Mucosa of rectum (tissue), 2 donors: ENCODE measurements at regions not wholly inside any gene's neighbourhood (a gene's known extent, or its start where the extent isn't known, plus 50 kb on each side); places are given as distances from the start of the nearest gene placed in this dataset.
"Not testable (repeated sequence)": the region's sequence is repeated elsewhere in the genome, so short reads cannot be mapped to it uniquely, and the experiment has no call there.

Experiments used
- H3K27ac ChIP-seq, 2 donors: one replicate each; pipeline ENCODE4 v1.7.0; 2013; ENCODE audit warnings: inconsistent platforms in 2 of 2, low read depth in 2 of 2, low read length in 2 of 2
- H3K27me3 ChIP-seq, 2 donors: one replicate each; pipeline ENCODE4 v1.7.0; 2013; ENCODE audit warnings: low read length in 2 of 2; ENCODE audit not compliant: control insufficient read depth in 2 of 2, insufficient read depth in 2 of 2
- H3K36me3 ChIP-seq, 2 donors: one replicate each; pipeline ENCODE4 v1.7.0; 2013; ENCODE audit warnings: low read length in 2 of 2; ENCODE audit not compliant: control insufficient read depth in 2 of 2, insufficient read depth in 2 of 2
- H3K4me1 ChIP-seq, 2 donors: one replicate each; pipeline ENCODE4 v1.7.0; 2013; ENCODE audit warnings: low read length in 2 of 2, mild to moderate bottlenecking in 1 of 2; ENCODE audit not compliant: control insufficient read depth in 2 of 2, insufficient read depth in 2 of 2
- H3K4me3 ChIP-seq, 2 donors: one replicate each; pipeline ENCODE4 v1.7.0; 2013; ENCODE audit warnings: low read length in 2 of 2
- H3K9ac ChIP-seq, 2 donors: one replicate each; pipeline ENCODE4 v1.7.0; 2013; ENCODE audit warnings: low read length in 2 of 2, low read depth in 1 of 2, mild to moderate bottlenecking in 1 of 2
- H3K9me3 ChIP-seq, 2 donors: one replicate each; pipeline ENCODE4 v1.7.0; 2013; ENCODE audit warnings: low read length in 2 of 2; ENCODE audit not compliant: control insufficient read depth in 2 of 2
- donor health status: healthy.
- donor health status: Normal muscosa, but diverticular disease.

DNA sequence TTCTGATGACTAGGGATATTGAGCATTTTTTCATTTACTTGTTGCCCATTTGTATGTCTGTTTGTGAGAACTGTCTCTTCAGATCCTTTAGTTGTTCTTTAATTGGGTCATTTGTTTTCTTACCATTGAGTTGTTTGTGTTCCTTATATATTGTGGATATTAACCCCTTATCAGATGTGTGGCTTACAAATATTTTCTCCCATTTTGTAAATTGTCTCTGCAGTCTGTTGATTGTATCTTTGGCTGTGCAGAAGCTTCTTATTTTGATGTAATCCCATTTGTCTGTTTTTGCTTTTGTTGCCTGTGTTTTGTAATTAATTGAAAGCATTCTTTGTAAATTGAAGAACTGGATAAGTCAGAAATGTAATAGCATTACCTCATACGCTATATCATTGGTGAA lies 459.1 kb upstream of the FOXG1 start:
- Histone ChIP-seq H3K27me3 (no peaks in the 10 kb centered on the region), H3K27ac (no peak overlapping the region), H3K4me3 (no peak overlapping the region), H3K4me1 (no peaks in the 10 kb centered on the region), H3K9ac (no peak overlapping the region), H3K9me3 (no peaks in the 10 kb centered on the region), H3K36me3 (no peaks in the 10 kb centered on the region)

DNA sequence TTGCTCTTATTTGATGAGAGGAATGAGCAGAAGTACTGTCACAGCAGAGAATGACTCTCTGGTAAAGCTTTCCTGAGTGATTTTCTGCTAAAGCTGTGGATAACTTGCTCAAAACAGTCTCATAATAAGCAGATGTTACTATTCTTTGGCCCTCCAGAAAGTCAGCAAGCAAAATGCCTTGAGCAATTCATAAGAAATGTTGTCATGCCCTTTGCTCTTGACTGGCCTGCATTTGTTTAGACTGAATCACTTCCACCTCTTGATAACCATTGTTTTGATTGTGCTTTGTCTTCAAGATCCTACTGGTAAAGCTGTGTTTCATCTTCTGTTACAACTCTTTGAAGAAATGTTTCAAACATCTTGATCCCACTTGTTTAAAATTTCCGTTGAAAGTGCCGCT lies 457.9 kb upstream of the FOXG1 start:
- no peak overlapping the region for H3K27ac ChIP-seq
- no peaks in the 10 kb centered on the region for H3K9me3 ChIP-seq

DNA sequence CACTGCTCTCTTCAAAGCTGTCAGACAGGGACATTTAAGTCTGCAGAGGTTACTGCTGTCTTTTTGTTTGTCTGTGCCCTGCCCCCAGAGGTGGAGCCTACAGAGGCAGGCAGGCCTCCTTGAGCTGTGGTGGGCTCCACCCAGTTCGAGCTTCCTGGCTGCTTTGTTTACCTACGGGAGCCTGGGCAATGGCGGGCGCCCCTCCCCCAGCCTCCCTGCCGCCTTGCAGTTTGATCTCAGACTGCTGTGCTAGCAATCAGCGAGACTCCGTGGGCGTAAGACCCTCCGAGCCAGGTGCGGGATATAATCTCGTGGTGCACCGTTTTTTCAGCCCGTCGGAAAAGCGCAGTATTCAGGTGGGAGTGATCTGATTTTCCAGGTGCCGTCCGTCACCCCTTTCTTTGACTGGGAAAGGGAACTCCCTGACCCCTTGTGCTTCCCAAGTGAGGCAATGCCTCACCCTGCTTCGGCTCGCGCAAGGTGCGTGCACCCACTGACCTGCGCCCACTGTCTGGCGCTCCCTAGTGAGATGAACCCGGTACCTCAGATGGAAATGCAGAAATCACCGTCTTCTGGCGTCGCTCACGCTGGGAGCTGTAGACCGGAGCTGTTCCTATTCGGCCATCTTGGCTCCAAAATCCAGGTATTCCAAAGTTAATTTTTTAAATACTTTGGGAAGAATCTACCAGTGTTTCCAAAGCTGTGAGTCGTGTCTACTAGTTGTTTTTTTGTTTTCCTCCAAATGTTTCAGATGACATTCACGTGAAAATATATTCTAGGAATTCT lies 448.5 kb upstream of the FOXG1 start:
- H3K27ac ChIP-seq, H3K4me1 ChIP-seq, H3K9ac ChIP-seq, H3K4me3 ChIP-seq, H3K27me3 ChIP-seq, H3K36me3 ChIP-seq, H3K9me3 ChIP-seq: not testable (repeated sequence)

More for the DNA sequence above, 457.9 kb upstream of the FOXG1 start:
- H3K4me1 ChIP-seq: no peaks in the 10 kb centered on the region
- H3K36me3 ChIP-seq: no peaks in the 10 kb centered on the region
- H3K9ac ChIP-seq: no peak overlapping the region
- H3K27me3 ChIP-seq: no peaks in the 10 kb centered on the region
- no peak overlapping the region for H3K4me3 ChIP-seq

DNA sequence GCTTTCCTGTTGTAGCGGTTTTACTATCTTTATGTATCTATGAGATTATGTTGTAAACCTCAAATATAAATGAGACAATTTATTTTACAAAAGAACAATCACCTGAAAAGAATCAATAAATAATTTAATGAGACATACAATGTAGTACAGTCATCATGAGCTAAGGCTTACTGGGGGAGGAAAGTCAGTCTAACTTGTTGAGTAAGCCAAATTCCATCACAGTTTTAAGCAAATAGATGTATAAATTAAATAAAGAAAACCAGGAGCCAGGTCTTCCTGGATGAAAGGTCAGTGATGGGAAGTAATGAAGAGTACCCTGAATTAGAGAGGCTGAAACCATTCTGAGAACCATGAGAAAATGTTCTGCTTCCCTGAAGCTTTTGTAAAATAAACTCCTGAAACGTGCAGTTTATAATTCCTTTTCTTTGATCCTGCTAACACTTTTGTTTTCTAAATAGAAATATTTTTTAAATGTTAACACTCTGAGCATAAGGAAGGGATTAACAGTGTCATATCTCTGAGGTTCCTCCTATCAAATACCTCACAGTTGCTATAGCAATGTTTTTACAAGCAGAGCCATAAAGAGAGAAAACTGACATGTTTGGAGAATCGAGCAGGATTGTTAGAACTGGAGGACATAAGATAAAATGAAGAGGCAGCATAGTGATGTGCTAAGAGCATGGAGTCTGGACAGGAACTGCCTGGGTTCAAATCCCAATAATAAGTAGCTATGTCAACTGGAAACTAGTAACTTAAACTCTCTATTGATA lies 444.9 kb upstream of the FOXG1 start:
- Histone ChIP-seq H3K9me3 (no peaks in the 10 kb centered on the region), H3K36me3 (no peaks in the 10 kb centered on the region), H3K4me3 (no peak overlapping the region), H3K27me3 (no peaks in the 10 kb centered on the region), H3K4me1 (no peaks in the 10 kb centered on the region), H3K9ac (no peak overlapping the region), H3K27ac (no peak overlapping the region)

DNA sequence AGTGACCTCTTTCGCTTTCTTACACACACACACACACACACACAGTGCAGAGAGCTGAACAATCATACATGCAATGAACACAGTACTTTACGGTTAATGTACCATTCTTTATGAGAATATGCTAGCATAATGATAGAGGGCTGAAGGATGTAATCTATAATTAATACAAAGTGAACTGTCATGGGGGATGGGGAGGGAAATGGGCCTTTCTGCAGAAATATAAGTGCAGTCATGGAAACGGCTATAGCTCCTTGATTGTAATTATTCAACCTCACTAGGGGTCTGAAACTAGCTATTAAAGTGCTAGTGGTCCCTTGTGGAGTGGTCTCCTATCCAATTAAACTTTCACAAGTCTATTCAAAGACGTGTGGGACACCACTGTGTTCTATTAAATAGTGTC lies 443.2 kb upstream of the FOXG1 start:
- no peaks in the 10 kb centered on the region for H3K36me3 ChIP-seq
- H3K27ac ChIP-seq: no peak overlapping the region

DNA sequence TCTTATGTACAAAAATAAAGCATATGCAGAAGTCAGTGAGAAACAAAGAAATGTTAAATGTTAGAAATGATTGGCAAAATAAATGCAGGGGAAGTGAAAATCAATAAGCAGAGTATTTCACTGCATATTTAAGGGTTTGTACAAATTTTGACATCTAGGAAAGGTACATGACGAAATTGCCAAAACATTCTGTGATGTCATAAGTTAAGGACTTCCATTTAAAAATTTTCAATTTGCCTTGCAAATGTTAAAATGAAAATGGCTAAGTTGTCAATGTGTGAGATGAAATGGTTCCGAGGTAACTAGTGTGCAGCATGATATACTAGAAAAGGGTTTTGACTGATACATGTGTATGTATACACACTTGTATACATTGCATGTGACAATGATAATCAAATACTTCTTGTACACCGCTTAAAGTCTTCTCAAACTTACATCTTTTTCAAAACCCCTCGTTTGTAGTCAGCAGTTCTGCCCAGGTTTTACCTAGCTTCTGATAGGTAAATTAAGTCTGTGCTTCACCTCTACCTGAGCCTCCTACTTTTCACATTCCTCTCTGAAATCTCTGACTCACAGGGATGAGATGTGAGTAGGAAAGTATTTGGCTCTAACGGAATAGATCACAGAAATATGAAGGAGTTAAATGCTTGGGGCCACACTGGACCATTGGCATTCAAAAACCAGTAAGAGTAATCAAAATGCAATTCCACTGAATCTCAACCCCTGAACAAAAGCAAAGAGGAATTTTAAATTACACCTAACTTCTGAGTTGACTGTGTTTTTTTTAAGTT lies 442.4 kb upstream of the FOXG1 start:
- no peaks in the 10 kb centered on the region for H3K9me3 ChIP-seq
- no peak overlapping the region for H3K4me3 ChIP-seq
- no peak overlapping the region for H3K9ac ChIP-seq
- no peak overlapping the region for H3K27ac ChIP-seq
- H3K4me1 ChIP-seq: no peaks in the 10 kb centered on the region
- H3K36me3 ChIP-seq: no peaks in the 10 kb centered on the region
- no peaks in the 10 kb centered on the region for H3K27me3 ChIP-seq

More for the DNA sequence above, 443.2 kb upstream of the FOXG1 start:
- Histone ChIP-seq H3K27me3 (no peaks in the 10 kb centered on the region), H3K9ac (no peak overlapping the region), H3K4me1 (no peaks in the 10 kb centered on the region), H3K4me3 (no peak overlapping the region), H3K9me3 (no peaks in the 10 kb centered on the region)

DNA sequence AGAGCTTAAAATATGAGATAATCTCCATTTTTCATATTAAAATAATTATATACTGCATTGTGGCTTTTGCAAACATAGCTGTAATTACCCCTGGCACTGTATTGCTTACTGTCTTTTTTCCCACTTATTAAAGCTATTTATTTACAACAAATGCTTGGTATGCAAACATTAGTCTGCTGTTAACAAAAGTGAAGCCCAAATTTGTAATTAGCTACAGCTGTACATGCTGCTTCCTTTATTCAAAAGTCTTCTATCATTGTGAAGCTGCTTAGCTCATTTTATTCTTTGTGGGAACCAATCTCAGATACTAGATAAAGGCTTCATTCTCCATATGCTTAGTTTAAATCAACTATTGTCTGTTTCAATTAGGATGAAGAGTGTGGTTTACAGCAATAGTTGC lies 425.8 kb upstream of the FOXG1 start:
- Histone ChIP-seq H3K4me1 (no peaks in the 10 kb centered on the region), H3K9me3 (peaks cover 0 to 3% of the 10 kb centered on the region in 2 donors), H3K4me3 (no peak overlapping the region), H3K36me3 (no peaks in the 10 kb centered on the region), H3K27ac (no peak overlapping the region), H3K9ac (no peak overlapping the region), H3K27me3 (no peaks in the 10 kb centered on the region)

DNA sequence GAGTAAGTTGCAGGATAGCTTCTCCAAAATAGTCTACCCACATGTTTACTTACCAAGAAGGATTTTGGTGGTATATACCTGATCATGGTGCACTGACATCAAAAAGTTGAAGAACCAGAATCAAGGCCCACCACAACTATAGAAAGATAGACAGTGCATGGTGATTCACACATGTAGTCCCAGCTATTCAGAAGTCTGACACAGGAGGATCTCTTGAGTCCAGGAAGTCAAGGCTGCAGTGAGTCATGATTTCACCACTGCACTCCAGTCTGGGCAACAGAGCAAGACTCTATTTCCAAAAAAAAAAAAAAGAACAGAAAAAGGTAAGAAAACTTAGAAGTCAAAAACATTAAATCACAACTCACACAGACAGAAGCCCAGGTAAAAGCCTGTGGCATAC lies 422.2 kb upstream of the FOXG1 start:
- no peaks in the 10 kb centered on the region for H3K27me3 ChIP-seq
- no peak overlapping the region for H3K27ac ChIP-seq

DNA sequence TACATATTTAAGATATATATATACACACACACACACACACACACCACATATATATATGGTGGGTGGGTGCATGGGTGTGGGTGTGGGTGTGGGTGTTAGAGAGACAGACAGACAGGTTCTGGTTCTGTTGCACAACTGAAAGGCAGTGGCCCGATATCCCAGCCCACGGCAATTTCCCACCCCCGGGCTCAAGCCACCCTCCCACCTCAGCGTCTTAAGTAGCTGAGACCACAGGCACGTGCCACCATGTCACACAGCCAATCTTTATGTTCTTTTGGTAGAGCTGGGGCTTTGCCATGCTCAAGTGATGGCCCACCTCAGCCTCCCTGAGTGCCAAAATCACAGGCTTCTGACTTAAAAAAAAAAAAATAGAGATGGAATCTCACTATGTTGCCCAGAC lies 417.8 kb upstream of the FOXG1 start:
- H3K9me3 ChIP-seq: peaks cover 0 to 3% of the 10 kb centered on the region in 2 donors
- no peaks in the 10 kb centered on the region for H3K27me3 ChIP-seq
- H3K4me3 ChIP-seq: no peak overlapping the region
- no peak overlapping the region for H3K9ac ChIP-seq
- no peaks in the 10 kb centered on the region for H3K36me3 ChIP-seq
- H3K27ac ChIP-seq: no peak overlapping the region
- H3K4me1 ChIP-seq: no peaks in the 10 kb centered on the region

More for the DNA sequence above, 422.2 kb upstream of the FOXG1 start:
- H3K4me3 ChIP-seq: no peak overlapping the region
- H3K9ac ChIP-seq: no peak overlapping the region
- H3K9me3 ChIP-seq: peaks cover 0 to 3% of the 10 kb centered on the region in 2 donors
- H3K36me3 ChIP-seq: no peaks in the 10 kb centered on the region
- H3K4me1 ChIP-seq: no peaks in the 10 kb centered on the region

DNA sequence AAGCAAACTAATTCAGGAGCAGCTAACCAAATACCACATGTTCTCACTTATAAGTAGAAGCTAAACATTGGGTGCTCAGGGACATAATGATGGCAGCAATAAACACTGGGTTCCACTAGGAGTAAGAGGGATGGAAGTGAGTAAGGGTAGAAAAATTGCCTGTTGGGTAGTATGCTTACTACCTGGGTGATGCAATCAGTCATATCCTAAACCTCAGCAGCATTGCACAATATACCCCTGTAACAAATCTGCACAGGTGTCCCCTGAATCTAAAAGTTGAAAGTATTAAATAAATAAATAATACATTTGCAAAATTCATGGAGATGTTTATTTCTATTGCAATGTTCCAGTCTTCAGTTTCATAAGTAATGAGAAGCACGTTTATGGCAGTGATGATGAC lies 409.8 kb upstream of the FOXG1 start:
- Histone ChIP-seq H3K27ac (no peak overlapping the region), H3K4me3 (no peak overlapping the region), H3K9ac (no peak overlapping the region), H3K36me3 (no peaks in the 10 kb centered on the region), H3K4me1 (no peaks in the 10 kb centered on the region), H3K27me3 (no peaks in the 10 kb centered on the region), H3K9me3 (peaks cover 0 to 6% of the 10 kb centered on the region in 2 donors)
